RWPE2 (cell line): ENCODE measurements at regions not wholly inside any gene's neighbourhood (a gene's known extent, or its start where the extent isn't known, plus 50 kb on each side); places are given as distances from the start of the nearest gene placed in this dataset.

ENCODE experiments used
- ATAC-seq: fragments of 200-7000 bp; cut with Tn5 transposase; 3 replicates; pipeline ENCODE4 v1.9.1; 2021; ENCODE audit warnings: low read depth
- DNase-seq: peaks from one replicate; pipeline ENCODE4 v3.0.0-alpha.2; 2020; ENCODE audit warnings: low spot score
- H3K27ac ChIP-seq: fragments of 450-650 bp; 2 replicates; pipeline ENCODE4 v1.5.1; 2017; ENCODE audit warnings: mild to moderate bottlenecking; ENCODE audit not compliant: poor library complexity, severe bottlenecking
- H3K27me3 ChIP-seq: fragments of 250-450 bp; sonication (Bioruptor Pico); 2 replicates; pipeline ENCODE4 v1.5.1; 2021; ENCODE audit warnings: mild to moderate bottlenecking, moderate library complexity; ENCODE audit not compliant: insufficient read depth, poor library complexity, severe bottlenecking
- H3K36me3 ChIP-seq: fragments of 250-450 bp; sonication (Bioruptor Pico); 2 replicates; pipeline ENCODE4 v1.5.1; 2020; ENCODE audit warnings: low read depth, mild to moderate bottlenecking, moderate library complexity
- H3K4me1 ChIP-seq: fragments of 250-450 bp; sonication (Bioruptor Pico); 2 replicates; pipeline ENCODE4 v1.5.1; 2021; ENCODE audit warnings: mild to moderate bottlenecking, moderate library complexity; ENCODE audit not compliant: insufficient read depth, poor library complexity, severe bottlenecking
- H3K4me3 ChIP-seq: fragments of 250-450 bp; sonication (Bioruptor Pico); 2 replicates; pipeline ENCODE4 v1.5.1; 2021; ENCODE audit warnings: mild to moderate bottlenecking, moderate library complexity; ENCODE audit not compliant: severe bottlenecking
- H3K9me3 ChIP-seq: fragments of 250-450 bp; sonication (Bioruptor Pico); 2 replicates; pipeline ENCODE4 v1.5.1; 2021; ENCODE audit warnings: mild to moderate bottlenecking, moderate library complexity; ENCODE audit not compliant: severe bottlenecking
- CTCF ChIP-seq: fragments of 450-650 bp; IDR thresholded peaks from one replicate; pipeline ENCODE4 v1.5.1; 2017; ENCODE audit warnings: mild to moderate bottlenecking, moderate library complexity; ENCODE audit not compliant: poor library complexity, severe bottlenecking

GRCh38 chrX:12052109-12052508, 86.2 kb upstream of the FRMPD4 start:
- no peak for TF ChIP-seq CTCF
- no peaks in the 10 kb centered on the region for H3K36me3 ChIP-seq

GRCh38 chrX:12058087-12058486, 80.2 kb upstream of the FRMPD4 start:
- TF ChIP-seq CTCF: no peak
- no peaks in the 10 kb centered on the region for H3K27me3 ChIP-seq
- peak overlapping the region; percentile 21 for H3K27ac ChIP-seq
- no peaks in the 10 kb centered on the region for H3K9me3 ChIP-seq
- no peak overlapping the region for H3K4me3 ChIP-seq
- H3K36me3 ChIP-seq: no peaks in the 10 kb centered on the region
- H3K4me1 ChIP-seq: peaks cover 8% of the 10 kb centered on the region
- no peak for DNase-seq
- no peak for ATAC-seq

More at GRCh38 chrX:12052109-12052508, 86.2 kb upstream of the FRMPD4 start:
- no peaks in the 10 kb centered on the region for H3K27me3 ChIP-seq
- H3K27ac ChIP-seq: no peak overlapping the region
- H3K4me3 ChIP-seq: no peak overlapping the region
- DNase-seq (no peak), ATAC-seq (no peak)
- no peaks in the 10 kb centered on the region for H3K9me3 ChIP-seq
- H3K4me1 ChIP-seq: no peaks in the 10 kb centered on the region

- Histone ChIP-seq H3K27me3 (no peaks in the 10 kb centered on the region), H3K4me1 (peaks cover 8% of the 10 kb centered on the region), H3K36me3 (no peaks in the 10 kb centered on the region), H3K4me3 (no peak overlapping the region), H3K27ac (no peak overlapping the region), H3K9me3 (no peaks in the 10 kb centered on the region)
- DNase-seq: no peak
- no peak for TF ChIP-seq CTCF
- no peak; the same call in 2 of the 3 replicates for ATAC-seq
Measured at GRCh38 chrX:12060489-12061260, 77.6 kb upstream of the FRMPD4 start.

DNA sequence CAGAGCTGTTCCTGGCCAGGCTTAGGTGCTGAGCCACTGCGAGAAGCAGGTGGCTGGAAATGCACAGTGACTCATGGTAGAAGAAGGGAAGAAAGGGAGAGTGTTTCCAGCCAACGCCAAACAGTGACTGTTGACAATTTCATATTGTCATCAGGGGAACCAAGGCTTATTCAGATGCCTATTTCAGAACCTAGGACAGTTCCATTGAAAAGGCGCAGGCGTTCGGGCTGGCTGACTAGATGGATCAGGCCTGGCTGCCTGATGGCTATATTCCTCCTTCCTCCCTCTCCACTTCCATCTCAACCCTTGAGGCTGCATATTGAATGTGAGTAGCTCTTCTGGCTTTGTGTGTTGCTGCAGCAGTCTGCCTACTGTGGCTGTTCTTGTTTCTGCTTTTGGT, 73.0 kb upstream of the FRMPD4 start:
- H3K9me3 ChIP-seq: no peaks in the 10 kb centered on the region
- no peaks in the 10 kb centered on the region for H3K36me3 ChIP-seq
- H3K27me3 ChIP-seq: no peaks in the 10 kb centered on the region
- H3K27ac ChIP-seq: no peak overlapping the region
- no peaks in the 10 kb centered on the region for H3K4me1 ChIP-seq
- H3K4me3 ChIP-seq: no peak overlapping the region
- DNase-seq (no peak), ATAC-seq (peak; percentile 29; the same call in 1 of the 3 replicates)
- no peak for TF ChIP-seq CTCF

GRCh38 chrX:12076046-12076445, 62.2 kb upstream of the FRMPD4 start:
- DNase-seq: no peak
- peak; percentile 33 for TF ChIP-seq CTCF

More at GRCh38 chrX:12076046-12076445, 62.2 kb upstream of the FRMPD4 start:
- no peak for ATAC-seq
- Histone ChIP-seq H3K4me1 (no peaks in the 10 kb centered on the region), H3K4me3 (no peak overlapping the region), H3K9me3 (no peaks in the 10 kb centered on the region), H3K36me3 (no peaks in the 10 kb centered on the region), H3K27me3 (no peaks in the 10 kb centered on the region), H3K27ac (no peak overlapping the region)
